Smooth muscle cell (in vitro differentiated cells): ENCODE measurements at regions not wholly inside any gene's neighbourhood (a gene's known extent, or its start where the extent isn't known, plus 50 kb on each side); places are given as distances from the start of the nearest gene placed in this dataset.

ENCODE experiments used
- DNase-seq: peaks from one replicate; lab custom pipeline; 2025; ENCODE audit not compliant: unreplicated experiment; lab: John Stamatoyannopoulos, UW
- H2AFZ ChIP-seq: fragments of 200-600 bp; sonication (generic); 2 replicates; pipeline ENCODE4 v1.6.0; 2016; ENCODE audit warnings: antibody characterized with exemption, low read depth, mild to moderate bottlenecking
- H3F3A ChIP-seq: fragments of 200-600 bp; sonication (generic); 2 replicates; pipeline ENCODE4 v1.6.0; 2017; ENCODE audit warnings: antibody characterized with exemption, low read depth
- H3K27ac ChIP-seq: fragments of 200-600 bp; sonication (generic); 2 replicates; pipeline ENCODE4 v1.5.1; 2016; ENCODE audit warnings: low read depth, mild to moderate bottlenecking
- H3K27me3 ChIP-seq: fragments of 200-600 bp; sonication (generic); 2 replicates; pipeline ENCODE4 v1.6.1; 2016; ENCODE audit warnings: low read depth, mild to moderate bottlenecking
- H3K36me3 ChIP-seq: fragments of 200-600 bp; sonication (generic); 2 replicates; pipeline ENCODE4 v1.5.1; 2016; ENCODE audit warnings: low read depth
- H3K4me1 ChIP-seq: fragments of 200-600 bp; sonication (generic); 2 replicates; pipeline ENCODE4 v1.5.1; 2016; ENCODE audit warnings: low read depth
- H3K4me2 ChIP-seq: fragments of 200-600 bp; sonication (generic); 2 replicates; pipeline ENCODE4 v1.6.0; 2016; ENCODE audit warnings: mild to moderate bottlenecking
- H3K4me3 ChIP-seq: fragments of 200-600 bp; sonication (generic); 2 replicates; pipeline ENCODE4 v1.5.1; 2016; ENCODE audit warnings: mild to moderate bottlenecking
- H3K79me2 ChIP-seq: fragments of 200-600 bp; sonication (generic); 2 replicates; pipeline ENCODE4 v1.6.0; 2016; ENCODE audit warnings: low read depth, mild to moderate bottlenecking
- H3K9ac ChIP-seq: fragments of 200-600 bp; sonication (generic); 2 replicates; pipeline ENCODE4 v1.6.0; 2016; ENCODE audit warnings: low read depth
- H3K9me3 ChIP-seq: fragments of 200-600 bp; sonication (generic); replicated peaks from 2 replicates; pipeline ENCODE4 v1.5.1; 2016; ENCODE audit warnings: low read depth
- H4K20me1 ChIP-seq: fragments of 200-600 bp; sonication (generic); 2 replicates; pipeline ENCODE4 v1.6.0; 2016; ENCODE audit warnings: low read depth
- CTCF ChIP-seq: fragments of 200-600 bp; sonication (generic); IDR thresholded peaks from 2 replicates; pipeline ENCODE4 v1.5.1; 2017; ENCODE audit warnings: borderline replicate concordance, mild to moderate bottlenecking, antibody characterized with exemption; ENCODE audit not compliant: insufficient read depth, poor library complexity, severe bottlenecking
- WGBS: methylation state at CpG from one replicate; pipeline ENCODE4 v1.1.7; 2016; ENCODE audit warnings: low lambda C conversion rate; 5-methylcytosine and 5-hydroxymethylcytosine counted together

- no peak overlapping the region for H3K9ac ChIP-seq
- H3K9me3 ChIP-seq = no peaks in the 10 kb centered on the region
- no peaks in the 10 kb centered on the region for H3K79me2 ChIP-seq
- H3K4me2 ChIP-seq = no peak overlapping the region
- no peaks in the 10 kb centered on the region for H3K27me3 ChIP-seq
- H3F3A ChIP-seq = no peaks in the 10 kb centered on the region
- DNase-seq = no peak
- no peaks in the 10 kb centered on the region for H3K36me3 ChIP-seq
- H4K20me1 ChIP-seq = no peaks in the 10 kb centered on the region
- H3K4me1 ChIP-seq = no peaks in the 10 kb centered on the region
- WGBS = 93% methylated on average over 3 of the region's 3 CpGs
- no peak overlapping the region for H3K4me3 ChIP-seq
- H2AFZ ChIP-seq = no peak overlapping the region
- TF ChIP-seq CTCF = no peak
- H3K27ac ChIP-seq = no peak overlapping the region
Measured at GRCh38 chr10:53716156-53716555, 943.6 kb upstream of the MBL2 start.

- no peaks in the 10 kb centered on the region for H3K27me3 ChIP-seq
- no peak overlapping the region for H3K4me2 ChIP-seq
- no peaks in the 10 kb centered on the region for H3K79me2 ChIP-seq
- no peak overlapping the region for H3K9ac ChIP-seq
- no peak overlapping the region for H3K27ac ChIP-seq
- no peaks in the 10 kb centered on the region for H3K9me3 ChIP-seq
- DNase-seq = no peak
- no peaks in the 10 kb centered on the region for H3K36me3 ChIP-seq
- TF ChIP-seq CTCF = no peak
- H4K20me1 ChIP-seq = no peaks in the 10 kb centered on the region
- H2AFZ ChIP-seq = no peak overlapping the region
- no peaks in the 10 kb centered on the region for H3F3A ChIP-seq
- no peak overlapping the region for H3K4me3 ChIP-seq
- H3K4me1 ChIP-seq = no peaks in the 10 kb centered on the region
Measured at GRCh38 chr10:53713431-53713830, 940.8 kb upstream of the MBL2 start.

- H3F3A ChIP-seq = no peaks in the 10 kb centered on the region
- H3K27ac ChIP-seq = no peak overlapping the region
- H3K4me1 ChIP-seq = no peaks in the 10 kb centered on the region
- no peak overlapping the region for H2AFZ ChIP-seq
- H3K79me2 ChIP-seq = no peaks in the 10 kb centered on the region
- H3K9ac ChIP-seq = no peak overlapping the region
- no peak for DNase-seq
- H3K4me2 ChIP-seq = no peak overlapping the region
- no peak for TF ChIP-seq CTCF
- H3K9me3 ChIP-seq = no peaks in the 10 kb centered on the region
- no peaks in the 10 kb centered on the region for H3K36me3 ChIP-seq
- H3K27me3 ChIP-seq = no peaks in the 10 kb centered on the region
- H3K4me3 ChIP-seq = no peak overlapping the region
- WGBS = 96% methylated on average over 2 of the region's 2 CpGs
- no peaks in the 10 kb centered on the region for H4K20me1 ChIP-seq
Measured at GRCh38 chr10:53702489-53702888, 929.9 kb upstream of the MBL2 start.

GRCh38 chr10:53701213-53701612, 928.6 kb upstream of the MBL2 start:
- Histone ChIP-seq H3K27ac (no peak overlapping the region), H2AFZ (no peak overlapping the region), H3K27me3 (no peaks in the 10 kb centered on the region), H3K79me2 (no peaks in the 10 kb centered on the region), H3K4me2 (no peak overlapping the region), H3F3A (no peaks in the 10 kb centered on the region), H3K36me3 (no peaks in the 10 kb centered on the region), H3K4me3 (no peak overlapping the region), H3K4me1 (no peaks in the 10 kb centered on the region), H3K9ac (no peak overlapping the region), H3K9me3 (no peaks in the 10 kb centered on the region), H4K20me1 (no peaks in the 10 kb centered on the region)
- no peak for TF ChIP-seq CTCF
- no peak for DNase-seq
